ENCODE measurements at regions not wholly inside any gene's neighbourhood (a gene's known extent, or its start where the extent isn't known, plus 50 kb on each side); places are given as distances from the start of the nearest gene placed in this dataset.

DNA sequence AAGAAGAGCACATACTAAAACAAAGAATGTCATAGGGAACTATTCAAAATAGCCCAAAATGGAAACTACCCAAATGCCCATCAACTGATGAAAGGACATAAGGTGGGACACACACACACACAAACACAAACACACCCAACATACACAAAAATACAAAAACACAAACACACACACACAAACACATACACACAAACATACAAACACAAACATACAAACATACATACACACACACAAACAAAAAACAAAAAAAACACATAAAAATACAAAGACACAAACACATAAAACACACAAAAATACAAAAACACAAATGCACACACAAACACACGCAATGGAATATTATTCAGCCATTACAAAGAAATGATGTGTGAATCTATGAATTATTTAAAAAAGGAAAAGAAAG lies 203.6 kb downstream of the ERMARD start:
- no peak for TF ChIP-seq CTCF (conservative IDR thresholded peaks at IDR 0.05; ENCODE audit: low read depth, low read length)
- no peak overlapping the region for H3K4me3 ChIP-seq (ENCODE audit: low read depth, low read length)
- DNase-seq (ENCODE audit: low read depth): no peak

DNA sequence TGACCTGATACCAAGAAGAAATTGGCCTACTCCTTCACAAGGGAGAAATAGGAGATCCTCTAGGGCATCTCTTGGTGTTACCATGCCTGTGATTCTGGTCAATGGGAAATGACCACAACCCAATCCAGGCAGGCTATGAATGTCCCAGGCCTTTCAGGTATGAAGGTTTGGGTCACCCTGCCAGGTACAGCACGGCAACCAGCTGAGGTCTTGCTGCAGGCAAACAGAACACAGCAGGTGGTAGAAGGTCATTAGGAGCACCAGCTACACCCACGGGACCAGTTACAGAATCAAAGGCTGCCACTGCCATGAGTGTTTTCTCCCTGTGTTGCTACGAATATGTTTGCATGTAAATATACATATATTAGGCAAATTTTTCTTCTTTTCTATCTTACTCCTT lies 202.3 kb downstream of the ERMARD start:
- H3K4me3 ChIP-seq (ENCODE audit: low read depth, low read length): no peak overlapping the region
- no peak for DNase-seq (ENCODE audit: low read depth)
- no peak for TF ChIP-seq CTCF (conservative IDR thresholded peaks at IDR 0.05; ENCODE audit: low read depth, low read length)

- DNase-seq (ENCODE audit: low read depth): no peak
- TF ChIP-seq CTCF (conservative IDR thresholded peaks at IDR 0.05; ENCODE audit: low read depth, low read length): peak; percentile 27
- no peak overlapping the region for H3K4me3 ChIP-seq (ENCODE audit: low read depth, low read length)
Measured at GRCh38 chr6:169950558-169950957, 199.1 kb downstream of the ERMARD start.

GRCh38 chr6:169949511-169950097 lies 198.2 kb downstream of the ERMARD start:
- no peak for TF ChIP-seq CTCF (conservative IDR thresholded peaks at IDR 0.05; ENCODE audit: low read depth, low read length)
- H3K4me3 ChIP-seq (ENCODE audit: low read depth, low read length): no peak overlapping the region
- DNase-seq (ENCODE audit: low read depth): no peak

- DNase-seq (ENCODE audit: low read depth): no peak
- no peak for TF ChIP-seq CTCF (conservative IDR thresholded peaks at IDR 0.05; ENCODE audit: low read depth, low read length)
- H3K4me3 ChIP-seq (ENCODE audit: low read depth, low read length): no peak overlapping the region
Measured at GRCh38 chr6:169946971-169947370, 195.5 kb downstream of the ERMARD start.

GRCh38 chr6:169945117-169945516 lies 193.7 kb downstream of the ERMARD start:
- H3K4me3 ChIP-seq (ENCODE audit: low read depth, low read length): no peak overlapping the region
- DNase-seq (ENCODE audit: low read depth): no peak
- no peak for TF ChIP-seq CTCF (conservative IDR thresholded peaks at IDR 0.05; ENCODE audit: low read depth, low read length)

GRCh38 chr6:169944415-169944814 lies 193.0 kb downstream of the ERMARD start:
- no peak for DNase-seq (ENCODE audit: low read depth)

More at GRCh38 chr6:169944415-169944814, 193.0 kb downstream of the ERMARD start:
- H3K4me3 ChIP-seq (ENCODE audit: low read depth, low read length): no peak overlapping the region
- no peak for TF ChIP-seq CTCF (conservative IDR thresholded peaks at IDR 0.05; ENCODE audit: low read depth, low read length)

Data from epithelial cell of proximal tubule (primary cell).